PFSK-1 (cell line): ENCODE measurements at regions not wholly inside any gene's neighbourhood (a gene's known extent, or its start where the extent isn't known, plus 50 kb on each side); places are given as distances from the start of the nearest gene placed in this dataset.

Source experiments
- FOXP2 ChIP-seq: optimal IDR thresholded peaks from 2 replicates; pipeline ENCODE3; 2011; ENCODE audit warnings: borderline replicate concordance, control low read depth, inconsistent platforms; ENCODE audit not compliant: insufficient read depth; ENCODE audit errors: extremely low read length, extremely low read depth
- POLR2AphosphoS5 ChIP-seq: IDR thresholded peaks from 2 replicates; pipeline ENCODE4 v1.6.1; 2012; ENCODE audit warnings: low read depth, mild to moderate bottlenecking, control low read depth, low read length, moderate library complexity
- SIN3A ChIP-seq: IDR thresholded peaks from 2 replicates; pipeline ENCODE4 v1.6.1; 2012; ENCODE audit warnings: mild to moderate bottlenecking, low read length, moderate library complexity, borderline replicate concordance; ENCODE audit not compliant: insufficient read depth
- TAF1 ChIP-seq: IDR thresholded peaks from 2 replicates; pipeline ENCODE4 v1.6.1; 2012; ENCODE audit warnings: low read length, control low read depth, borderline replicate concordance; ENCODE audit not compliant: insufficient read depth
- TF ChIP-seq, protein P1 (sequence below), 2 experiments: IDR thresholded peaks; 2 replicates each; pipeline versions ENCODE4 v1.6.1 to v1.8.0; 2011 to 2012; ENCODE audit warnings: low read depth in 2 of 2, low read length in 2 of 2, control low read depth in 1 of 2, inconsistent platforms in 1 of 2, mild to moderate bottlenecking in 1 of 2, moderate library complexity in 1 of 2; ENCODE audit not compliant: insufficient read depth in 1 of 2

DNA sequence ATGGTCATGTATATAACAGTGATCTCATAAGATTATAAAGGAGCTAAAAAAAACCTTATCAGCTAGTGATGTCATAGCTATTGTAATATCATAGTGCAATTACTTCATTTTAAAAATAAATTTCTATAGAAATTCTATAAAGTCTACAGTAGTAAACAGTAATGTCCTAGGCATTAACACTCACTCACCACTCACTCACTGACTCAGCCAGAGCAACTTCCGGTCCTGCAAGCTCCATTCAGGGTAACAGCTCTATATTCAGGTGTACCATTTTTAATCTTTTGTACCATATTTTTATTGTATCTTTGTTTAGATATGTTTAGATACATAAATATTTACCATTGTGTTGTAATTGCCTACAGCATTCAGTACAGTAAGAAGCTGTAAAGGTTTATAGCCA is 524.4 kb upstream of the CDH5 start:
- TF ChIP-seq, protein P1, sequence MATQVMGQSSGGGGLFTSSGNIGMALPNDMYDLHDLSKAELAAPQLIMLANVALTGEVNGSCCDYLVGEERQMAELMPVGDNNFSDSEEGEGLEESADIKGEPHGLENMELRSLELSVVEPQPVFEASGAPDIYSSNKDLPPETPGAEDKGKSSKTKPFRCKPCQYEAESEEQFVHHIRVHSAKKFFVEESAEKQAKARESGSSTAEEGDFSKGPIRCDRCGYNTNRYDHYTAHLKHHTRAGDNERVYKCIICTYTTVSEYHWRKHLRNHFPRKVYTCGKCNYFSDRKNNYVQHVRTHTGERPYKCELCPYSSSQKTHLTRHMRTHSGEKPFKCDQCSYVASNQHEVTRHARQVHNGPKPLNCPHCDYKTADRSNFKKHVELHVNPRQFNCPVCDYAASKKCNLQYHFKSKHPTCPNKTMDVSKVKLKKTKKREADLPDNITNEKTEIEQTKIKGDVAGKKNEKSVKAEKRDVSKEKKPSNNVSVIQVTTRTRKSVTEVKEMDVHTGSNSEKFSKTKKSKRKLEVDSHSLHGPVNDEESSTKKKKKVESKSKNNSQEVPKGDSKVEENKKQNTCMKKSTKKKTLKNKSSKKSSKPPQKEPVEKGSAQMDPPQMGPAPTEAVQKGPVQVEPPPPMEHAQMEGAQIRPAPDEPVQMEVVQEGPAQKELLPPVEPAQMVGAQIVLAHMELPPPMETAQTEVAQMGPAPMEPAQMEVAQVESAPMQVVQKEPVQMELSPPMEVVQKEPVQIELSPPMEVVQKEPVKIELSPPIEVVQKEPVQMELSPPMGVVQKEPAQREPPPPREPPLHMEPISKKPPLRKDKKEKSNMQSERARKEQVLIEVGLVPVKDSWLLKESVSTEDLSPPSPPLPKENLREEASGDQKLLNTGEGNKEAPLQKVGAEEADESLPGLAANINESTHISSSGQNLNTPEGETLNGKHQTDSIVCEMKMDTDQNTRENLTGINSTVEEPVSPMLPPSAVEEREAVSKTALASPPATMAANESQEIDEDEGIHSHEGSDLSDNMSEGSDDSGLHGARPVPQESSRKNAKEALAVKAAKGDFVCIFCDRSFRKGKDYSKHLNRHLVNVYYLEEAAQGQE (IDR thresholded peaks at IDR 0.05; ENCODE audit: insufficient read depth in 1 of 2, low read depth in 2 of 2, low read length in 2 of 2), result no peak
- TF ChIP-seq SIN3A (no peak), TAF1 (no peak), FOXP2 (no peak), POLR2AphosphoS5 (no peak)

DNA sequence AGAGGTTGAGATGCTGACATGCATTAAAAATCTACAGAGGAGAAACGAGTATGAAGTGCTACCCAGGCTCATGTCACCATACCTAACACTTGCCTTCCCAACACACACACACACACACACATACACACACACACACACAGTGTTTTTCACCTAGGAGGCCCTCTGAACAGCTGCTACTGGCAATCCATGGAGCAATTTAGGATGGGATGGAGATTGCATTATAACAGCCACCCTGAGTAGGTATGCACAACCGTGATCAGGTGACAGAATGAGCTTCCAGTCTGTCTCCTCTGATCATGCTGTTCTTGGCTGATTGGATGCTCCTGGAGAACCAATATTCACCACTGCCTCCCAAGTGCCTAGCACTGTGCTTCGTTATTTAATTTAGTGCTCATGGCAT is 528.5 kb upstream of the CDH5 start:
- no peak for TF ChIP-seq TAF1
- no peak for TF ChIP-seq POLR2AphosphoS5
- TF ChIP-seq SIN3A, result no peak
- TF ChIP-seq, protein P1 (IDR thresholded peaks at IDR 0.05; ENCODE audit: insufficient read depth in 1 of 2, low read depth in 2 of 2, low read length in 2 of 2), result no peak
- no peak for TF ChIP-seq FOXP2

DNA sequence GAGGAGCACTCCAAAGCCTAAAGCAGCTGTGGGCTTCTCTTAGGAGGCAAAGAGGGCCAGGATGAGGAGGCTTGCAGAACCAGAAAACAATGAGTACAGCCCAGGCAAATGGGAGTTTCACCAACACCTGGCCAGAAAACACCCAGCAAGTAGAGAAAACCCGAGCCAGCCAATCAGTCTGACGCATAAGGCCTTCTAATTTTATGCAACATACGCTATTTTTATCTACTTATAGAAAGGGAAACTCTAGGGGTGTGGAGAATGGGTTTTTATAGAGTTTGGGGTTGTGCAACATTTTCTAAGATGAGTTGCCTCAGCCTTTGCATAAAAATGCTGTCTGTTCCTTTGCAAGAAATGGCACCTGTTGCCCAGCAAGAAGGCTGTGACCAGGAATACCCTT is 529.0 kb upstream of the CDH5 start:
- TF ChIP-seq FOXP2, result no peak
- no peak for TF ChIP-seq TAF1
- no peak for TF ChIP-seq SIN3A
- TF ChIP-seq, protein P1 (IDR thresholded peaks at IDR 0.05; ENCODE audit: insufficient read depth in 1 of 2, low read depth in 2 of 2, low read length in 2 of 2), result no peak
- TF ChIP-seq POLR2AphosphoS5, result no peak

DNA sequence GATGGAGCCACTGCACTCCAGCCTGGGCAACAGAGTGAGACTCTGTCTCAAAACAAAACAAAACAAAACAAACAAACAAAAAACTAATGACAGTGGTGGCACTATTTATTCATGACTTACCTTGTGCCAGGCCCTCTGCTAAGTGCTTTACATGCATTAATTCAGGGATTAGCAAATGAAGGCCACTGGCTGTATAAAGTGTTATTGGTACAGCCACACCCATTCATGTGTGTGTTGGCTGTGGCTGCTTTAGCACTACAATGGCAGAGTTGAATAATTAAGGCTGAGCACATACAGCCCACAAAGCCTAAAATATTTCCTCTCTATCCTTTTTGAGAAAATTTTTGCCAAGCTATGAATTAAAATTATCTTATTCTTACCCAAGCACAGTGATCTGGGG is 531.8 kb upstream of the CDH5 start:
- no peak for TF ChIP-seq POLR2AphosphoS5
- no peak for TF ChIP-seq SIN3A
- TF ChIP-seq TAF1, result no peak
- TF ChIP-seq FOXP2, result no peak
- TF ChIP-seq, protein P1 (IDR thresholded peaks at IDR 0.05; ENCODE audit: insufficient read depth in 1 of 2, low read depth in 2 of 2, low read length in 2 of 2), result no peak

DNA sequence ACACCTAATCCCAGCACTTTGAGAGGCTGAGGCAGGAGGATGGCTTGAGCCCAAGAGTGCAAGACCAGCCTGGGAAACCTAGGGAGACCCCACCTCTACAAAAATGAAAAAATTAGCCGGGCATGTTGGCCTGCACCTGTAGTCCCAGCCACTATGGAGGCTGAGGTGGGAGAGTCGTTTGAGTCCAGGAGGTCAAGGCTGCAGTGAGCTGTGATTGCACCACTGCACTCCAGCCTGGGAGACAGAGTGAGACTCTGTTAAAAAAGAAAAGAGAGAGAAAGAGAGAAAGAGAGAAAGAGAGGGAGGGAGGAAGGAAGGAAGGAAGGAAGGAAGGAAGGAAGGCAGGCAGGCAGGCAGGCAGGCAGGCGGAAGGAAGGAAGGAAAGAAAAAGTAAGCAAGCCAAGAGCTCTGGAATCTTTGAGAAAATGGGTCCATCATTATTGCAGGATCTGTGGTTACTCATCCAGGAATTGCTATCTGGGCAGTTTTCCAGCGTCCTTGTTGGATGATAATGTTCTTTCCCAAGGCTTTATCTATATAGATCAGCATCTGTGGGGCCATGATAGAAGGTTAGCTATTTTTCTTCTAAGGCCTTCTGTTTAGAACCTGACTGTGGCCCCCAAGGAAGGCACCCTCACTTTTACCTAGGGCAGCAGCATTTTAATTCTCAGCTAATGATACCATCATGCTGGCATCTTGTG is 533.2 kb upstream of the CDH5 start:
- TF ChIP-seq POLR2AphosphoS5 (no peak), TAF1 (no peak), SIN3A (no peak), FOXP2 (no peak)
- TF ChIP-seq, protein P1 (IDR thresholded peaks at IDR 0.05; ENCODE audit: insufficient read depth in 1 of 2, low read depth in 2 of 2, low read length in 2 of 2), result no peak
